Osteocyte (in vitro differentiated cells): ENCODE measurements at regions not wholly inside any gene's neighbourhood (a gene's known extent, or its start where the extent isn't known, plus 50 kb on each side); places are given as distances from the start of the nearest gene placed in this dataset.
A peak's percentile ranks its signal among the peaks of the same experiment; 100 is the strongest.

ENCODE experiments used
- DNase-seq: peaks from one replicate; pipeline ENCODE4 v3.0.0; 2021; ENCODE audit warnings: mixed read lengths; ENCODE audit not compliant: unreplicated experiment; ENCODE audit errors: extremely low spot score
- H3K27ac Mint-ChIP-seq: one replicate; pipeline ENCODE4 v1.8.0; 2021; ENCODE audit warnings: mild to moderate bottlenecking, mixed read lengths; ENCODE audit not compliant: unreplicated experiment
- H3K27me3 Mint-ChIP-seq: one replicate; pipeline ENCODE4 v1.8.0; 2021; ENCODE audit warnings: mixed read lengths; ENCODE audit not compliant: unreplicated experiment
- H3K36me3 Mint-ChIP-seq: one replicate; pipeline ENCODE4 v1.8.0; 2021; ENCODE audit warnings: mixed read lengths; ENCODE audit not compliant: unreplicated experiment
- H3K4me1 Mint-ChIP-seq: one replicate; pipeline ENCODE4 v1.8.0; 2021; ENCODE audit warnings: mixed read lengths; ENCODE audit not compliant: unreplicated experiment
- H3K4me3 Mint-ChIP-seq: one replicate; pipeline ENCODE4 v1.8.0; 2021; ENCODE audit warnings: mild to moderate bottlenecking, moderate library complexity, mixed read lengths; ENCODE audit not compliant: unreplicated experiment
- H3K9me3 Mint-ChIP-seq: one replicate; pipeline ENCODE4 v1.8.0; 2021; ENCODE audit warnings: mixed read lengths; ENCODE audit not compliant: unreplicated experiment
- CTCF ChIP-seq: fragments of 200-600 bp; sonication (generic); IDR thresholded peaks from 2 replicates; pipeline ENCODE4 v1.5.0; 2021; ENCODE audit warnings: antibody characterized with exemption, mild to moderate bottlenecking, moderate library complexity

- Mint-ChIP-seq H3K27ac (peak overlapping the region; percentile 64), H3K4me3 (no peak overlapping the region), H3K9me3 (no peaks in the 10 kb centered on the region), H3K27me3 (no peaks in the 10 kb centered on the region), H3K4me1 (peaks cover 43% of the 10 kb centered on the region), H3K36me3 (no peaks in the 10 kb centered on the region)
- no peak for DNase-seq
- no peak for TF ChIP-seq CTCF
Measured at GRCh38 chr2:150571121-150571520, 83.7 kb upstream of the RND3 start.

GRCh38 chr2:150570712-150571111, 83.2 kb upstream of the RND3 start:
- Mint-ChIP-seq H3K27ac (peak overlapping the region; percentile 82), H3K9me3 (no peaks in the 10 kb centered on the region), H3K4me3 (no peak overlapping the region), H3K4me1 (peaks cover 40% of the 10 kb centered on the region), H3K27me3 (no peaks in the 10 kb centered on the region), H3K36me3 (no peaks in the 10 kb centered on the region)
- DNase-seq = no peak
- no peak for TF ChIP-seq CTCF

- no peak for TF ChIP-seq CTCF
- no peaks in the 10 kb centered on the region for H3K9me3 Mint-ChIP-seq
- H3K27me3 Mint-ChIP-seq = no peaks in the 10 kb centered on the region
- no peak overlapping the region for H3K4me3 Mint-ChIP-seq
- H3K36me3 Mint-ChIP-seq = no peaks in the 10 kb centered on the region
- DNase-seq = no peak
- H3K27ac Mint-ChIP-seq = peak overlapping the region; percentile 56
- peaks cover 40% of the 10 kb centered on the region for H3K4me1 Mint-ChIP-seq
Measured at GRCh38 chr2:150569761-150570160, 82.3 kb upstream of the RND3 start.

- no peak for TF ChIP-seq CTCF
- no peak overlapping the region for H3K4me3 Mint-ChIP-seq
- no peaks in the 10 kb centered on the region for H3K9me3 Mint-ChIP-seq
- H3K27ac Mint-ChIP-seq = peak overlapping the region; percentile 50
- no peak for DNase-seq
- no peaks in the 10 kb centered on the region for H3K27me3 Mint-ChIP-seq
- peaks cover 40% of the 10 kb centered on the region for H3K4me1 Mint-ChIP-seq
- no peaks in the 10 kb centered on the region for H3K36me3 Mint-ChIP-seq
Measured at GRCh38 chr2:150567771-150568301, 80.4 kb upstream of the RND3 start.

GRCh38 chr2:150566289-150566688, 78.8 kb upstream of the RND3 start:
- TF ChIP-seq CTCF = no peak
- H3K36me3 Mint-ChIP-seq = no peaks in the 10 kb centered on the region
- DNase-seq = no peak
- H3K4me3 Mint-ChIP-seq = no peak overlapping the region
- H3K4me1 Mint-ChIP-seq = peaks cover 32% of the 10 kb centered on the region
- H3K27ac Mint-ChIP-seq = no peak overlapping the region
- no peaks in the 10 kb centered on the region for H3K9me3 Mint-ChIP-seq
- H3K27me3 Mint-ChIP-seq = no peaks in the 10 kb centered on the region
